ENCODE measurements at regions not wholly inside any gene's neighbourhood (a gene's known extent, or its start where the extent isn't known, plus 50 kb on each side); places are given as distances from the start of the nearest gene placed in this dataset.

GRCh38 chr1:13921190-13921589 lies 221.2 kb downstream of the PRDM2 start:
- no peak for DNase-seq
- Histone ChIP-seq H3K27ac (no peak overlapping the region), H3K27me3 (no peaks in the 10 kb centered on the region), H3K4me1 (replicated peaks in 1 of 2) (no peaks in the 10 kb centered on the region), H3K4me3 (no peak overlapping the region), H3K36me3 (replicated peaks in 1 of 2) (no peaks in the 10 kb centered on the region), H3K9me3 (replicated peaks in 1 of 3) (no peaks in the 10 kb centered on the region)
- intact Hi-C loops (cut with DNase I): no loop called here
- TF ChIP-seq POLR2A (IDR thresholded peaks at IDR 0.05) (no peak), CTCF (IDR thresholded peaks at IDR 0.05) (no peak)
- WGBS, 4 donors: 11 to 46% (median 46%) methylated on average over 1 of the region's 1 CpG

- Histone ChIP-seq H3K27me3 (no peaks in the 10 kb centered on the region), H3K9me3 (replicated peaks in 1 of 3) (no peaks in the 10 kb centered on the region), H3K27ac (peak overlapping the region in 1 of 5 donors; percentile 34), H3K36me3 (replicated peaks in 1 of 2) (no peaks in the 10 kb centered on the region), H3K4me1 (replicated peaks in 1 of 2) (no peaks in the 10 kb centered on the region), H3K4me3 (no peak overlapping the region)
- TF ChIP-seq CTCF (IDR thresholded peaks at IDR 0.05): no peak
- no peak for TF ChIP-seq POLR2A (IDR thresholded peaks at IDR 0.05)
- WGBS, 4 donors: 45 to 55% (median 48%) methylated on average over 5 of the region's 5 CpGs
- DNase-seq: peak in 5 of 7 donors; percentile 16 to 70 (median 26)
- intact Hi-C loops (cut with DNase I): no loop called here
Measured at GRCh38 chr1:13922466-13923110, 222.6 kb downstream of the PRDM2 start.

GRCh38 chr1:13926556-13926955 lies 226.6 kb downstream of the PRDM2 start:
- no peak overlapping the region for H3K4me3 ChIP-seq
- H3K4me1 ChIP-seq (replicated peaks in 1 of 2): no peaks in the 10 kb centered on the region
- H3K27me3 ChIP-seq: no peaks in the 10 kb centered on the region
- TF ChIP-seq POLR2A (IDR thresholded peaks at IDR 0.05) (no peak), CTCF (IDR thresholded peaks at IDR 0.05) (no peak)
- intact Hi-C loops (cut with DNase I): no loop called here
- no peaks in the 10 kb centered on the region for H3K9me3 ChIP-seq (replicated peaks in 1 of 3)
- no peak overlapping the region for H3K27ac ChIP-seq
- no peak for DNase-seq
- no peaks in the 10 kb centered on the region for H3K36me3 ChIP-seq (replicated peaks in 1 of 2)

GRCh38 chr1:13927736-13928135 lies 227.7 kb downstream of the PRDM2 start:
- TF ChIP-seq POLR2A (IDR thresholded peaks at IDR 0.05): no peak
- no peak for TF ChIP-seq CTCF (IDR thresholded peaks at IDR 0.05)
- no peaks in the 10 kb centered on the region for H3K9me3 ChIP-seq (replicated peaks in 1 of 3)
- H3K4me3 ChIP-seq: no peak overlapping the region
- H3K27ac ChIP-seq: no peak overlapping the region
- H3K36me3 ChIP-seq (replicated peaks in 1 of 2): no peaks in the 10 kb centered on the region
- WGBS, 4 donors: 71 to 84% (median 83%) methylated on average over 3 of the region's 3 CpGs
- no peak for DNase-seq
- H3K4me1 ChIP-seq (replicated peaks in 1 of 2): no peaks in the 10 kb centered on the region
- no peaks in the 10 kb centered on the region for H3K27me3 ChIP-seq
- intact Hi-C loops (cut with DNase I): no loop called here
